WTC11 (cell line): ENCODE measurements at regions not wholly inside any gene's neighbourhood (a gene's known extent, or its start where the extent isn't known, plus 50 kb on each side); places are given as distances from the start of the nearest gene placed in this dataset.

Experiments
- ATF1 ChIP-seq: sonication (generic); formaldehyde crosslinking; IDR thresholded peaks from 2 replicates; pipeline ENCODE4 v1.8.1; 2023; ENCODE audit warnings: mild to moderate bottlenecking, moderate library complexity, missing genetic modification reagents
- ATF3 ChIP-seq: sonication (generic); formaldehyde crosslinking; conservative IDR thresholded peaks from 2 replicates; pipeline ENCODE4 v1.8.1; 2022; ENCODE audit warnings: mild to moderate bottlenecking, missing genetic modification reagents
- ATF6 ChIP-seq: sonication (generic); formaldehyde crosslinking; IDR thresholded peaks from 2 replicates; pipeline ENCODE4 v1.8.1; 2023; ENCODE audit warnings: mild to moderate bottlenecking, missing genetic modification reagents
- CTCF ChIP-seq: fragments of 200-600 bp; IDR thresholded peaks from 2 replicates; pipeline ENCODE4 v1.8.0; 2022; ENCODE audit warnings: antibody characterized with exemption
- E2F5 ChIP-seq: sonication (generic); formaldehyde crosslinking; IDR thresholded peaks from 2 replicates; pipeline ENCODE4 v1.8.1; 2022; ENCODE audit warnings: mild to moderate bottlenecking, moderate library complexity, missing genetic modification reagents
- ETV6 ChIP-seq: sonication (generic); formaldehyde crosslinking; IDR thresholded peaks from 2 replicates; pipeline ENCODE4 v1.8.1; 2022; ENCODE audit warnings: mild to moderate bottlenecking, missing genetic modification reagents
- JUN ChIP-seq: sonication (generic); formaldehyde crosslinking; IDR thresholded peaks from 2 replicates; pipeline ENCODE4 v1.8.0; 2023; ENCODE audit warnings: mild to moderate bottlenecking, missing genetic modification reagents
- NFYB ChIP-seq: sonication (generic); formaldehyde crosslinking; conservative IDR thresholded peaks from 2 replicates; pipeline ENCODE4 v1.8.0; 2022; ENCODE audit warnings: low read depth, missing genetic modification reagents
- STAT6 ChIP-seq: sonication (generic); formaldehyde crosslinking; conservative IDR thresholded peaks from 2 replicates; pipeline ENCODE4 v1.8.1; 2023; ENCODE audit warnings: mild to moderate bottlenecking, low read depth, missing genetic modification reagents, moderate library complexity
- TP53 ChIP-seq: sonication (generic); formaldehyde crosslinking; IDR thresholded peaks from 2 replicates; pipeline ENCODE4 v1.8.1; 2023; ENCODE audit warnings: mild to moderate bottlenecking, missing genetic modification reagents
- ZNF263 ChIP-seq: sonication (generic); formaldehyde crosslinking; IDR thresholded peaks from 2 replicates; pipeline ENCODE4 v1.8.1; 2022; ENCODE audit warnings: low read depth, mild to moderate bottlenecking, moderate library complexity, missing genetic modification reagents
- TF ChIP-seq, protein P1 (sequence below): fragments of 250-450 bp; sonication (Bioruptor Pico); IDR thresholded peaks from 2 replicates; pipeline ENCODE4 v1.9.0; 2021; ENCODE audit warnings: mild to moderate bottlenecking, borderline replicate concordance
- TF ChIP-seq, protein P2 (sequence below): sonication (generic); formaldehyde crosslinking; IDR thresholded peaks from 2 replicates; pipeline ENCODE4 v1.8.0; 2022; ENCODE audit warnings: mild to moderate bottlenecking, missing genetic modification reagents
- TF ChIP-seq, protein P3 (sequence below): sonication (generic); formaldehyde crosslinking; IDR thresholded peaks from 2 replicates; pipeline ENCODE4 v1.8.1; 2023; ENCODE audit warnings: mild to moderate bottlenecking, missing genetic modification reagents, moderate library complexity

DNA sequence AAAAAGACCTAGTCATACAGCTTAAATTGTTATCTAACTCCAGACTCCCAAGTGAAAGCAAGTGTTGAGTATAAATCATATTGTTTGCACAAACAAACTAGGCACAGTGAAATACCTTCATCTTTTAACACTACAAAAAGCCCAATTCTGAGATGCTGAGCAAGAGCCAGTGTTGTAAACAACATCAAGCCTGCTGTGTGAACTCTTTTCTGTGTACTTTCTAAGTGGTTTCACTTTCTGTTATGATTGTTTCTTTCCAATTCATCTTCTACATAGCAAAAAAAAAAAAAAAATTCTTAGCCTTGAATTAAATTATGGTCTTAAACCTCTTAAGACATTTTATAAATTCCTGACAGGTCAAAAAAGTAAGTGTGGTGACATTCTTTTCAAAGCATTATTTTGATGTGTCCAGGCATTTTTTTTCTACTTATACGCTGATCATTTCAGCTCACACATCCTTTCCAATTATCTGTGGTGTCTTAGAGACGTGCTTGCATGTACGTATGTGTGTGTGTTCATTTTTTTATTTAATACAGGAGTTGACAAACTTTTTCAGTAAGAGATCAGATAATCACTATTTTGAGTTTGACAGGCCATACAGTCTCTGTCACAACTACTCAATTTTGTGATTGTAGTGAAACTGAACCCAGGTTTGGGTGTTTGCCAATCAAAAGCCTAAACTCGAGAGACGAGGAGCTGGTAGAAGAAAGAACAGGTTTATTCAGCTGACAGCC is 556.1 kb downstream of the CDH9 start:
- TF ChIP-seq, protein P1, sequence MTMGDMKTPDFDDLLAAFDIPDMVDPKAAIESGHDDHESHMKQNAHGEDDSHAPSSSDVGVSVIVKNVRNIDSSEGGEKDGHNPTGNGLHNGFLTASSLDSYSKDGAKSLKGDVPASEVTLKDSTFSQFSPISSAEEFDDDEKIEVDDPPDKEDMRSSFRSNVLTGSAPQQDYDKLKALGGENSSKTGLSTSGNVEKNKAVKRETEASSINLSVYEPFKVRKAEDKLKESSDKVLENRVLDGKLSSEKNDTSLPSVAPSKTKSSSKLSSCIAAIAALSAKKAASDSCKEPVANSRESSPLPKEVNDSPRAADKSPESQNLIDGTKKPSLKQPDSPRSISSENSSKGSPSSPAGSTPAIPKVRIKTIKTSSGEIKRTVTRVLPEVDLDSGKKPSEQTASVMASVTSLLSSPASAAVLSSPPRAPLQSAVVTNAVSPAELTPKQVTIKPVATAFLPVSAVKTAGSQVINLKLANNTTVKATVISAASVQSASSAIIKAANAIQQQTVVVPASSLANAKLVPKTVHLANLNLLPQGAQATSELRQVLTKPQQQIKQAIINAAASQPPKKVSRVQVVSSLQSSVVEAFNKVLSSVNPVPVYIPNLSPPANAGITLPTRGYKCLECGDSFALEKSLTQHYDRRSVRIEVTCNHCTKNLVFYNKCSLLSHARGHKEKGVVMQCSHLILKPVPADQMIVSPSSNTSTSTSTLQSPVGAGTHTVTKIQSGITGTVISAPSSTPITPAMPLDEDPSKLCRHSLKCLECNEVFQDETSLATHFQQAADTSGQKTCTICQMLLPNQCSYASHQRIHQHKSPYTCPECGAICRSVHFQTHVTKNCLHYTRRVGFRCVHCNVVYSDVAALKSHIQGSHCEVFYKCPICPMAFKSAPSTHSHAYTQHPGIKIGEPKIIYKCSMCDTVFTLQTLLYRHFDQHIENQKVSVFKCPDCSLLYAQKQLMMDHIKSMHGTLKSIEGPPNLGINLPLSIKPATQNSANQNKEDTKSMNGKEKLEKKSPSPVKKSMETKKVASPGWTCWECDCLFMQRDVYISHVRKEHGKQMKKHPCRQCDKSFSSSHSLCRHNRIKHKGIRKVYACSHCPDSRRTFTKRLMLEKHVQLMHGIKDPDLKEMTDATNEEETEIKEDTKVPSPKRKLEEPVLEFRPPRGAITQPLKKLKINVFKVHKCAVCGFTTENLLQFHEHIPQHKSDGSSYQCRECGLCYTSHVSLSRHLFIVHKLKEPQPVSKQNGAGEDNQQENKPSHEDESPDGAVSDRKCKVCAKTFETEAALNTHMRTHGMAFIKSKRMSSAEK (CRISPR knock-in tag) = no peak
- TF ChIP-seq, protein P2, sequence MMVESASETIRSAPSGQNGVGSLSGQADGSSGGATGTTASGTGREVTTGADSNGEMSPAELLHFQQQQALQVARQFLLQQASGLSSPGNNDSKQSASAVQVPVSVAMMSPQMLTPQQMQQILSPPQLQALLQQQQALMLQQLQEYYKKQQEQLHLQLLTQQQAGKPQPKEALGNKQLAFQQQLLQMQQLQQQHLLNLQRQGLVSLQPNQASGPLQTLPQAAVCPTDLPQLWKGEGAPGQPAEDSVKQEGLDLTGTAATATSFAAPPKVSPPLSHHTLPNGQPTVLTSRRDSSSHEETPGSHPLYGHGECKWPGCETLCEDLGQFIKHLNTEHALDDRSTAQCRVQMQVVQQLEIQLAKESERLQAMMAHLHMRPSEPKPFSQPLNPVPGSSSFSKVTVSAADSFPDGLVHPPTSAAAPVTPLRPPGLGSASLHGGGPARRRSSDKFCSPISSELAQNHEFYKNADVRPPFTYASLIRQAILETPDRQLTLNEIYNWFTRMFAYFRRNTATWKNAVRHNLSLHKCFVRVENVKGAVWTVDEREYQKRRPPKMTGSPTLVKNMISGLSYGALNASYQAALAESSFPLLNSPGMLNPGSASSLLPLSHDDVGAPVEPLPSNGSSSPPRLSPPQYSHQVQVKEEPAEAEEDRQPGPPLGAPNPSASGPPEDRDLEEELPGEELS (CRISPR knock-in tag) = no peak
- TF ChIP-seq STAT6 (no peak), ATF6 (CRISPR knock-in tag) (no peak), CTCF (no peak), JUN (CRISPR knock-in tag) (no peak), NFYB (no peak), ATF3 (no peak), ZNF263 (CRISPR knock-in tag) (no peak), E2F5 (CRISPR knock-in tag) (no peak), ATF1 (no peak), TP53 (CRISPR knock-in tag) (no peak), ETV6 (CRISPR knock-in tag) (no peak)
- TF ChIP-seq, protein P3, sequence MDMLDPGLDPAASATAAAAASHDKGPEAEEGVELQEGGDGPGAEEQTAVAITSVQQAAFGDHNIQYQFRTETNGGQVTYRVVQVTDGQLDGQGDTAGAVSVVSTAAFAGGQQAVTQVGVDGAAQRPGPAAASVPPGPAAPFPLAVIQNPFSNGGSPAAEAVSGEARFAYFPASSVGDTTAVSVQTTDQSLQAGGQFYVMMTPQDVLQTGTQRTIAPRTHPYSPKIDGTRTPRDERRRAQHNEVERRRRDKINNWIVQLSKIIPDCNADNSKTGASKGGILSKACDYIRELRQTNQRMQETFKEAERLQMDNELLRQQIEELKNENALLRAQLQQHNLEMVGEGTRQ (CRISPR knock-in tag) = no peak
